HG02938 (cell line): ENCODE measurements at regions not wholly inside any gene's neighbourhood (a gene's known extent, or its start where the extent isn't known, plus 50 kb on each side); places are given as distances from the start of the nearest gene placed in this dataset.

ENCODE experiments used
- ATAC-seq: cut with Tn5 transposase; IDR thresholded peaks from one replicate; pipeline ENCODE4 v1.9.1; 2021; ENCODE audit warnings: mild to moderate bottlenecking, moderate library complexity; ENCODE audit not compliant: unreplicated experiment

DNA sequence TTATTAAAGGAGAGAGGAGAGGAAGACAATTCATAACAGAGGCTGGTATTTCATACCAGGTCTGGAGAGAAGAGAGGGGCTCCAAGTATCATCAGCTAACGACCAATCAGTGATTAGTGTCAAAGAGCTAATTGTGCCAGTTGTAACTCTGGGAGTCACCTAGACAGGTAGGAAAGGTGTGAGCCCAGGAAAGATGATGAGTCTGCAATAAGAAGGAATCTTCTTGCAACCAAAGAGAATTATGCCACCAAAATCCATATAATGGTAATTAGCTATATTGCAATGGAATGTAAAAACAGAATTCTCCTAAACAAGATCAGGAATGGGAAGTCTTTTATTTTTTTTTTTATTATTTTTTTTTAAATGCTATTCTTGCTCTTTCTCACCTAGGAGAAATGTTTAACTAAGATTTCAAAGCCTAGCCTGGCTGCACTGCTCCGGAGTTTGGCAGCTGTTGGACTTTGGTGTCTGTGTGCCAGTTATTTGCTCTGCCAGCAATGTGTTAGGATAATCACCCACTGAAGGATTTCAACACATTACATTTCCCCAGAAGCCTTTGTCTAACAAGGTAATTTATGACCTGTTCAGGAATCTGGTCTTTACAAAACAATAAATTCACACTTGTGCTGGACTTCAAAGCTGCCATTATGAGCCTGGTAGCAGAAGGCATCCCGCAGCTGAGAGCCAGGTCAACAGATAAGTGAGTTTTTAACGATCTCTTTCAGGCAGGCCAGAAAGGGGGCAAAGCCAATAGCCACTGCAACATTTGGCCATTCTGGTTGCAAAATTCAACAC lies 89.4 kb downstream of the FOXB1 start:
- no peak for ATAC-seq

DNA sequence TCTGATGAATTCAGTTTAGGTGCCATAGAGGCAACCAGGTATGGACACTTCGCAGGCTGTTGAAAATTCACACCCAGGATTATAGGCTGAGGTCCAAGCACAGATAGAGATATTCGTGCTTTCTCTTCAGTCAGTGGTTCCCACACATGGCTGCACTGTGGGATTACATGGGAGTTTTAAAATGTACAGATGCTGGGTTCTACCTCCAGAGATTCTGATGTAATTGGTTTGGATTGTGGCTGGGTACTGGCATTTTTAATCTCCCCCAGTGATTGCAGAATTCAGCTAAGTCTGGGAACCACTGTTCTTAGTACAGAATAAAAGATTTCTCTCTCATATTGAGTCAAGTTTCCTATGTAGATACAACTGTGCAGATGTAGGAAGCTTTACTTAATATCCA lies 91.6 kb downstream of the FOXB1 start:
- no peak for ATAC-seq

DNA sequence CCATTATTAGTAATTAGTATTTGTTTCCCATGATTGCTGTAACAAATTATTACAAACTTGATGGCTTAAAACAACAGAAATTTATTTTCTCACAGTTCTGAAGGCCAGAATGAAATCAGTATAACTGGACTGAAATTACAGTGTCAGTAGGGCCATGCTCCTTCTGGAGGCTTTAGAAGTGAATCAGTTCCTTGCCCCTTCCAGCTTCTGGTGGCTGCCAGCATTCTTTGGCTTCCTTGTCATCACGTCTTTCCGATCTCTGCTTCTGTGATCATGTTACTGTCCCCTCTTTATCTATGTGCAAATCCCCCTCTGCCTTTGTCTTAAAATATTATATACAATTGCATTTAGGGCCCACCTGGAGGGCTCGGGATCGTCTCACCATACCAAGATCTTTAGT lies 92.0 kb downstream of the FOXB1 start:
- ATAC-seq = no peak

DNA sequence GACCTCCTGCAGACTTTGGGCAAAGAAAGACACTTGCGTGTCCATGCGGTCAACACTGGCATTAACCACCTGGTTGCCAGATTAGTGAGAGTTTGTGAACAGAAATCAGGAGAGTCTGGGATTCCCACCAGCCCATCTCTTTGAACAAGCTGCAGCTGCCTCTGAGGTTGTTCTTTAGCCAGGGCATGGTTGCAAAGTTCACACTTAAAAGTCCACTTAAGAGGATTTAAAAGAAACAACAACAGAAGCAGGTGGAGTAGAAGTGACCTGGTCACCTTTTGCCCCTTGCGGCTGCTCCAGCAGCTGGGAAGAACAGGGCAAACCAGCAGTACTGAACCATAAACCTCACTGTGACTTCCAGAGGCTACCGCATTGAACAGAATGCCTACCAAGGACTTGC lies 97.3 kb downstream of the FOXB1 start:
- ATAC-seq = no peak

DNA sequence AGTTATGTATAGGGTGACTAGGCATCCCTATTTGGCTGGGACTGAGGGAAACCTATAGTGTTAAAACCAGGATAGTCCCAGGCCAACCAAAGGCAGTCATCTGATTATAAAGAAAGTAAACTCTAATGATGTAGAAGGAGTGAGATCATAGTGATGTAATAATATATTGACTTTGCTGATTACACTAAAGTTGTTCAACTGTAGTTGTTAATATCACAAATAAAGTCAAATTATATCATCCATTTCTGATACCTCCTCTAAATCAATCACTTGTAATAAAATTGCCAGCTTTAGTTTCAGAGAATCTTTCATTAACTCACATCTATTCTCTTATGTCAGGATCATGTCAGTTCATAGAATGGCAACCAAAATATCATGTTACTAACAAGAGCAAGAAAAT lies 98.6 kb downstream of the FOXB1 start:
- no peak for ATAC-seq

DNA sequence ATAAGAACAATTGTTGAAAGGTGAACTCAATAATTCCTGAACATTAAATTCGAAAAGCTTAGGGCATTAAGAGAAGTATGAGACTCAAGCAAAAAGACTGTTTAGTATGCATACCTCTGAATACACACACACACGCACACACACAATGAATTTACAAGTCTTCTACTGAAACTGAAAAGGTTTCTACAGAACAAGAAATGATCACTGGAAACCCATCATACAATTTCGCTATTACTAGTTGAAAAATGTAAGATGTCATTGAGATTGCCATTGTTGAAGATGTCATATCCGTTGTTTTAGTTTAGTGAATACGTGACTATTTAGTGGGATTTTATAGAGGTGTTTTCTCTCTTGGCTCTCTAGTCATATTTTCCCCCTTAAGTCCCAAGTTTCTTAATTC lies 106.8 kb downstream of the FOXB1 start:
- ATAC-seq = no peak

DNA sequence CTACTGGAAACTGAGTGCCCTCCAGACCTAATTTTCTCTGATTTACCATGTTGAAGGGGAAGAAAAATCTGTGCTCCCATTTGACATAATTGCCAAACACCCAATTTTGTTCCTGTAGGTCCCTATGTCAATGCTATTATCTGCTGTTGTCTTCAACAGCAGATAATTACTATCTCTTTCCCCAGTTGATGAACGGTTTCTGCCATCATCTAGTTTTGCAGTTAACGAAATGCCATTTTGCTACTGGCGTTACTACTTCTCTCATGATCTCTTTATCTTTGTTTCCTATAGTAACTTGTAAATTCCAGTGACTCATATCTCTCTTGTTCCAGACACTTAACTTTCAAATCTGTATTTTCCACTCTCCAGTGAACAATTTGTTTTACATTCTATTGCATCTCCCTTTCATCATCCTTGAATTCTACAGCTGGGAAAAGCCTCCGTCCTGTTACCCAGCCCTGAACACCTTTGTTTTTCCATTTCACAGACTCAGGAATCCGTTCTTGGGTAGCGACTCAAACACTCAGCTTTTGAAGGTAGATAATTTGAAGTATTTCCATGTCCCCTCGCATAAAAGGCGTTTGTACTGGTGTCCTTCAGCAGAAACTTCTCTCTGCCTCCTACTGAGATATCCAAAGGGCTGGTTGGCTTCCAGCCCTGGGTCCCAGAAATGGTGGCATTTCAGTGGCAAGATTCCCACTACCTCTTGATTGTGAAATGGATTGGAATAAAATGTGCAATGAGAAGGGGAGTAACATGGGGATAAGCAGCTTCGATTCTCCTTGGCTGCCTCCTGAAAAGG lies 111.7 kb downstream of the FOXB1 start:
- no peak for ATAC-seq

DNA sequence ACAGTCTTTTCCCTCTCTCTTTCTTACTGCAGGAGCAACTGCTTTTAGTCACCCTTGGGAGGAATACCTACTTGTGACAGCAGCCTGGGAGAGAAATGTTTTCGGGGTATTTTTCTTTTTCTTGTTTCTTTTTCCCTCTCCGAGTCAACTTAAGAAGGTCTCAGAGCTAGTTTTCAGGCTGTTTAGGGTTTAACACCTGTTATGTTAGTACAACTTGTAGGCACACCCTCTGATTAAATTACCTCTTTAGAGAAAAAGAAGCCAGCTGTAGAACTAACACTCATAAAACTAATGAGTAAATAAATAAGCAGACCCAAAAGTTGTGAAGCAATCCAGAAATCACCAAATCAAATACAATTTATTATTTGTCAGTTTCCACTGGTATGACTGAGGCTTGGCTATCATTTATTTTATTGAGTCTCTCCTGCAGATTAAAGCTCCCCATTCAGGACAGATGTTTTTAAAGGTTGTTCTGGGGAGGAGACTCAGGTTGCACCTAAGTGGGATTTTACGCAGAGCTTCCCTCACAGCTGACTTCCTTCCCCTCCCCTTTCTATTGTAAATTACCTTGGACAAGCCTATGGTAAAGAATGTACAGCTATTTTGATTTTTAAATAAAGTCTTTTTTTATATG lies 112.5 kb downstream of the FOXB1 start:
- no peak for ATAC-seq

DNA sequence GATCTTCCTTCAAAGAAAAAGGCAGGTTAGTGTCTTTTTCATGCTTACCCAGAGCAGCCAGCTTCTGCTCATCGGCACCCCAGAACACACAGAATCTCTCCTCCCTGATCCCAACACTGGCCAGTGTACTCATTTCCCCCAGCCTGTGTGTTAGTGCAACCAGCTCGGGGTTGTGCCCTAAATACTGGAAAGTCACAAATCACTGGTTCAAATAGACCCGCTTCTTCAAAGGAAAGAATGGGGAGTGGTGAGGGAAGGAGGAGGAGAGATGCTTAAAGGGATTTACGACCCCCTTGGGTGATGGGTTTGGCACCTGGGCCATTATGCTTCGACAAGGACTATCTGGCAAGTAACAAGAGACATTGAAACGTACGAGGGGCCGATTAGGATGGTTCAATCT lies 114.0 kb downstream of the FOXB1 start:
- no peak for ATAC-seq

DNA sequence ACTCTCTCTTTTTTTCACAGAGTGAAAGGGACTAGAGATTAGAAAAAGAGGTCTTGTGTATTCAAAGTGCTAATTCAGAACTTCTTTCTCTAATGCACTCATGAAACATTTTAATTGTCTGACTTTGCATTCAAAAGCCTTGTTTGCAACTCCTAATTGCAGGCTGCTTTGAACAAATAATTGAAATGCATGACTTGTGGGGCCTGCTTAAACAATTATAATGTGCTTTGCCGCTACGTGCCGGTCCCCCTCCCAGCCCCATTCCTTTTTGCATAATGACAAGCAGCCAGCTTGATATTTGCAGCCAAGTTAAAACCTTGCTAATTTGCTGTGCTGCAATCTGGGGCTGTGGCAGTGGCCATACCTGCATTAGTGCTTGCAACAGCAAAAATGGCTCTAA lies 114.5 kb downstream of the FOXB1 start:
- no peak for ATAC-seq

DNA sequence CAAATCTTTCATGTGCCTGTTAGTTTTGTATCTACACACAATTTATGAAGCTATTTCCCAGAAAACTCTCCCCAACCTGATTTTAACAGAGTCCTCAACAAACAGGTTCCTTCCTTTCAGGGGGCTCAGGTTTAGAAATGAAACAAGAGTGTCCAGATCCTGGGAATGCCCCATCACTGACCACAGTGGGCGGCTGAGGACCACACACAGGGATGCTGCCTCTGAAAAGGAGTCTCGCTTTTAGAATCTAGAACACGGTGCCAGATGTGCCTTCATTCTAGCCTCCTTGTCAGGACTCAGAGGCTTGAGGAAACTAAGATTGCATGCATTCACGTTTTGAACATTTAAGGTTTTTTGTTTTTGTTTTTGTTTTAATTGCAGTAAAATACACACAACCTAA lies 115.0 kb downstream of the FOXB1 start:
- ATAC-seq = no peak

DNA sequence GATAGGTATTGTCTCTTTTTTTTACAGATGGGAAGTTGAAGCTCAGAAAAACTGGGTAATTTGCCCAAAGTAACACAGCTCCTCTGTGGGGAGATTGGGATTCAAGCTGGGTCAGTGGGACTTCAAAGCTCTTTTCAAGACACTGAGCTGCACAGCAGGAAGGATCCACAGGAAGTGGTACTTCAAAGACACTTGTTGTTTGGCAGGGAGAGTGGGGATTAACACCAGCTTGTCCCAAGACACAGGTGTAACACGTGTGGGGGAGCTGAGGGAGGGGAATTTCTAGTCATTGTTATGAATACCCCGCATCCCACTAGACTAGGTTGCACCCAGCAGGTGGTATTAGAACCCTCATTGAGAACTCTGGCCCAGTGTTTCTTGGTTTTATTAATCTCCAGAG lies 116.0 kb downstream of the FOXB1 start:
- ATAC-seq = no peak

DNA sequence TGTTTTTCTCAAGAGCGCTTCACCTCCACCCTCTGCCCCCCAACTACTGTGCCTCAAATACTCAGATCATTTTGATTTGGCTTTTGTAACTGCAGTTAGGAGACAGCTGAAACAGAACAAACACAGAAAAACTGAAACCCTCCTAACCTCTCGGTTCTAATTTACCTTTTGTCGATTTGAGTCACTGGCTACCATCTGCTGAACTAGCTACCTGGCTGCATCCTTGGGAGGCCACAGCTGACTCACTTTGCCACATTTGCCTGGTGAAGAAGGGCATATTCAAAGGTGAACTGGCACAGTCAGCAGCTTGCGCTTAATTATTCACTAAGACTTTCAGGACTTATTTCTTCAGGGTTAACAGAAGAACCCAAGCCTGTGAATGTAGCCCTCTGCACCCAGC lies 117.7 kb downstream of the FOXB1 start:
- ATAC-seq = no peak

DNA sequence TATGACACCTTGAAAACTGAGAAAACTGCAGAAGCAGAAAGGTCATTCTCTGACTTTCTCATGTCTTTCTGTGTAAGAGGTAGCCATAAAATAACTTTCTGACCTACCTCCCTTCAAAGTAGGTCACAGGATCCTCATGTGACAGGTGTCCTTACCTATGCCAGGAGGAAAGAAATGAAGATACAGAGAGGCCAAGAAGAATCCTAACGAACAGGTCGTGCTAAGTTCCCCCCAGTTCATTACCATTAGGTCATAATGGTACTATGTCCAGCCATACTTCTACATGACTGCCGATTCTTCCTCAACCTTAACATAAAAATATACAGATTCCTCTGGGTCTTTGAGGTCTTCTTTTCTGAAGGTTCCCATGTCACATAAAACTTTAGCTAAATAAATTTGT lies 118.6 kb downstream of the FOXB1 start:
- ATAC-seq = no peak

DNA sequence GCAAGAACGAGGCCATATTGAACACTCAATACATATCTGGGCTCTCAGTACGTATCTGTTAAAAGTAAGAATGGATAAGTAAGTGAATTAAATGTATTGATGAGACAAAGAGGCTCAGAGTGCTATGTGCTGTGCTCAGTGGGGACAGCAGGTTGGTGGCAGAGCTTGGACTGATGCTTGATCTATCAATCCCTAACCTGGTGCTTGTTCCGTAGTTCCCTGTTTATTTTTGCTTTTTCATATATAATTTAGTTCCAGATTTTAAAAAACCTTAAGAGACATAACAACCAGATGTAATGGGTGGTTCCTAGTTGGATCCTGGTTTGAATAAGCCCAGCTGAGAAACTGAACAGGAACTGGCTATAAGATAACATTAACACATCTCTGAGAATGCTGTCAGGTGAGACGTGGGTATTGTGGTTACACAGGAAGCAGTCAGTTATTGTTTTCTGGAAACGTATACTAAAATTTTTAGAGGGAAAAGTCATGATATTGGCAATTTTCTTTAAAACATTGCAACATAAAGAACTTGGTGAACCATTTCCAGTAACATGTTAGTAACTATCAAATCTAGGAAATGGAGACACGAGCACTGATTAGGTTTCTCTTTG lies 120.5 kb downstream of the FOXB1 start:
- no peak for ATAC-seq

DNA sequence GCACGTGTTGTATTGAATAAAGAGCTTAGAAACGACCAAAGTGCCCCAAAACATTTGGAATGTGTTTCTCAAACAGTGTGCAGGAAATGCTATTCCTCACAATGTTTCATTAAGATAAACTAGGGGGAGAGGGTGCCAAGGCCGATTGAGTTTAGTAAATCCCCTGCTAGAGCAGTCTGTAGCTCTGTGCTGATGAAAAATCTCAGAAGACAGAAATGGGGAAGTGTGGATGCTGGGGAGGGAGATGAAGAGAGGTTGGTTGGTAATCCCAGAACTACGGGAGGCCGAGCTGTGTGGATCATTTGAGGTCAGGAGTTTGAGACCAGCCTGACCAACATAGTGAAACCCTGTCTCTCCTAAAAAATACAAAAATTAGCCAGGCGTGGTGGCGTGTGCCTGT lies 121.2 kb downstream of the FOXB1 start:
- no peak for ATAC-seq

DNA sequence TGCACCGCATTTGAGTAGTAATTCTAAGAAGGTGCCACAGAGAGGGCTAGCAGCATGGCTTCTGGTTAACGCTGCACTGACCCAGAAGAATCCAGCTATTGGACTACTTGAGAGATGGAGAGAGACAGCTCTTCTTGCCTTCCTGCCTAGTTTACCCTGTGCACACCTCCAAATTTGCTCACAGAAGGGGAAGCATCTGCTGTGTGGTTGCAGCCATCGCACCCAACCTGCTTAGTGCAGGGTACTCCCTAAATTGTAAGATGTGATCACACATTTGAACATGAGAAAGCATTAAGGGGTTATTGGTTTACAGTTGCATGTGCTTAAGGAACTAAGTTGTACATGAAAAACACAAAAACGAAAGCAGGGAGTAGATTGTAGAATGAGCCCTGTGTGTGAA lies 122.1 kb downstream of the FOXB1 start:
- ATAC-seq = no peak

DNA sequence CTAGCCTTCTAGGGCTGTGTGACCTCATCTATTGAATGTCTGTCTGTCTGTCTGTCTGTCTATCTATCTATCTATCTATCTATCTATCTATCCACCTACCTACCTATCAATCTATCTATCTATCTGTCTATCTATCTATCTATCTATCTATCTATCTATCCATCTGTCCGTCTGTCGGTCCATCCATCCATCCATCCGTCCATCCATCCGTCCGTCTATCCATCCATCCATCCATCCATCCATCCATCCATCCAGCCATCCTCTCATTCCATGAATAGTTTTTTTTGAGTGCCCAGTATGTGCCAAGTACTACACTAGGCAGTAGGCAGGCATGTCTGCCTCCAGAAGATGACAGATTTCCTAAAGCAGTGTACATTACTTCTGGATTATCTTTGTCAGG lies 122.5 kb downstream of the FOXB1 start:
- ATAC-seq = no peak

DNA sequence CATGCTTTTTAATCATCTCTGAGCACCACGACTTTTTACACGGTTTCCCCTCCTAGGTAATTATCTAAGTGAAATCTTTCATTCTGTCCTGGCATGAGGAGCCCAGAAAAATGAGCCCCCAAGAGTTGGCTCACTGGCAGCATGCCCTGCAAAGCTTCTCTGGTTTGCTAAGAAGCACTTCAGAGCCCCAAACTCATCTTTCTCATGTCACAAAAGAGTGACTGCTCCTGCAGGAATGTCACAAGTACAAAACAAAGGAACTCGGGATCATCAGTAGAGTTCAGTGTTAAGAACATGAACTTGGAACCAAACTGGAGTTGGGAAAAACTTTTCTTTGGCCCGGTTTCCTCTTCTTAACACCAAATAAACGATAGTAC lies 123.9 kb downstream of the FOXB1 start:
- ATAC-seq = no peak

DNA sequence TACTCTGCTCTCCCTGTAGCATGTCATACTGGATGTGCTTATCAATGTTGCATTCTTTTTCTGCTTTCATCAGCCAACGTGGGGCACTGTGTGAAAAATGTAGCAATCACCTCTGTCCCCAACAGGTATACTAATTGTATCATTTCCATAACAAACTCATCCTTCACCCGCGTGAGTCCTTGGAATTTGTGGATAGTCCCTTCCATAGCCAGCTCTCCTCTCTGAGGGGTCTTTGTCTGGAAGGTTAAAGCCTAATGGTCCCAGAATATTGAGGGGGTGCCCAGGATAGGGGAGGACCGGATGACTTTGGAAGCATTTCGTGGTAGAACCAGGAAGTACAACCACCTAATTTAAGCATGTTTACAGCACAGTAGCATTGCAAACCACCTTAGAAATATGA lies 124.6 kb downstream of the FOXB1 start:
- ATAC-seq = no peak

DNA sequence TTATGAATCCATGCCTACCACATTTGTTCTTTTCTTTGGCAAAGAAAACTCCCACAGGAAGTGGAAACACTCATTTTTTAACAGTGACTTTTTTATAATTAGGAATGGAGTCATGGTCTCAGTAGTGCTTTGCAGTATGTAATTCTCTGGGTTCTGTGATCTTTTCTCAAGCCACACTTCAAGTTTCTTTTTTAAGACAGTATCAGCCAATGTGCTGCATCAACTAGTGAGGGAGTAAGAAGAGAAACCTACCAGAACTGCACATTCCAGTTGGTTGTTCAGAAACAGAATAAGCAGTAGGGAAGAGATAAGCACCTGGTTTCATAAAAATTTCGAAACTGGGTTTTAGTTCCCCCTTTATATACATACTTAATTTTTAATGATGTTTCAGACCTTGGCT lies 126.3 kb downstream of the FOXB1 start:
- no peak for ATAC-seq

DNA sequence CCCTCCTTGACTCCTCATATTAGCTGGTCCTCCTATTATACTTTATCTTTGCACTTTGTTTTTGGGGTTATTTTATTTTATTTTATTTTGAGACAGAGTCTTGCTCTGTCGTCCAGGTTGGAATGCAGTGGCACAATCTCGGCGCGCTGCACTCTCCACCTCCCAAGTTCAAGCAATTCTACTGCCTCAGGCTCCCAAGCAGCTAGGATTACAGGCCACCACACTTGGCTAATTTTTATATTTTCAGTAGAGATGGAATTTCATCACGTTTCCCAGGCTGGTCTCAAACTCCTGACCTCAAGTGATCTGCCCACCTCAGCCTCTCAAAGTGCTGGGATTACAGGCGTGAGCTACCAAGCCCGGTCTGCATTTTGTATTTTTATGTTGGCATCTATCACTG lies 126.7 kb downstream of the FOXB1 start:
- no peak for ATAC-seq
